KMS-11 (cell line): ENCODE measurements at regions not wholly inside any gene's neighbourhood (a gene's known extent, or its start where the extent isn't known, plus 50 kb on each side); places are given as distances from the start of the nearest gene placed in this dataset.

ENCODE experiments used
- H2AFZ ChIP-seq: fragments of 200-600 bp; sonication (generic); 2 replicates; pipeline ENCODE4 v1.6.1; 2016; ENCODE audit warnings: antibody characterized with exemption, mixed run types, low read depth
- H3K27ac ChIP-seq: fragments of 200-600 bp; sonication (generic); 2 replicates; pipeline ENCODE4 v1.6.1; 2016; ENCODE audit warnings: mild to moderate bottlenecking, mixed run types
- H3K27me3 ChIP-seq: fragments of 200-600 bp; sonication (generic); 2 replicates; pipeline ENCODE4 v1.6.1; 2017; ENCODE audit warnings: mild to moderate bottlenecking, low read depth, mixed run types, moderate library complexity; ENCODE audit not compliant: insufficient read depth
- H3K36me3 ChIP-seq: fragments of 200-600 bp; sonication (generic); 2 replicates; pipeline ENCODE4 v1.6.1; 2017; ENCODE audit warnings: mild to moderate bottlenecking, mixed run types; ENCODE audit not compliant: insufficient read depth
- H3K4me1 ChIP-seq: fragments of 200-600 bp; sonication (generic); 2 replicates; pipeline ENCODE4 v1.6.1; 2016; ENCODE audit warnings: mild to moderate bottlenecking, low read depth, mixed run types; ENCODE audit not compliant: poor library complexity, severe bottlenecking
- H3K4me2 ChIP-seq: fragments of 200-600 bp; sonication (generic); 2 replicates; pipeline ENCODE4 v1.7.0; 2016; ENCODE audit warnings: mild to moderate bottlenecking, mixed run types
- H3K4me3 ChIP-seq: fragments of 200-600 bp; sonication (generic); IDR thresholded peaks from 2 replicates; pipeline ENCODE4 v1.6.1; 2017; ENCODE audit warnings: low read depth, low read length, mixed read lengths; ENCODE audit not compliant: insufficient read depth
- H3K79me2 ChIP-seq: fragments of 200-600 bp; sonication (generic); 2 replicates; pipeline ENCODE4 v1.6.1; 2016; ENCODE audit warnings: low read depth, mixed run types; ENCODE audit not compliant: insufficient read depth
- H3K9ac ChIP-seq: fragments of 200-600 bp; sonication (generic); 2 replicates; pipeline ENCODE4 v1.6.1; 2016; ENCODE audit warnings: mild to moderate bottlenecking, mixed run types
- H4K20me1 ChIP-seq: fragments of 200-600 bp; sonication (generic); 2 replicates; pipeline ENCODE4 v1.6.1; 2016; ENCODE audit warnings: mild to moderate bottlenecking, mixed run types; ENCODE audit not compliant: insufficient read depth
- TF ChIP-seq, protein P1 (sequence below): fragments of 200-600 bp; sonication (generic); conservative IDR thresholded peaks from 2 replicates; pipeline ENCODE4 v1.6.1; 2017; ENCODE audit warnings: low read depth, mild to moderate bottlenecking, antibody characterized with exemption, low read length, moderate library complexity, mixed read lengths

DNA sequence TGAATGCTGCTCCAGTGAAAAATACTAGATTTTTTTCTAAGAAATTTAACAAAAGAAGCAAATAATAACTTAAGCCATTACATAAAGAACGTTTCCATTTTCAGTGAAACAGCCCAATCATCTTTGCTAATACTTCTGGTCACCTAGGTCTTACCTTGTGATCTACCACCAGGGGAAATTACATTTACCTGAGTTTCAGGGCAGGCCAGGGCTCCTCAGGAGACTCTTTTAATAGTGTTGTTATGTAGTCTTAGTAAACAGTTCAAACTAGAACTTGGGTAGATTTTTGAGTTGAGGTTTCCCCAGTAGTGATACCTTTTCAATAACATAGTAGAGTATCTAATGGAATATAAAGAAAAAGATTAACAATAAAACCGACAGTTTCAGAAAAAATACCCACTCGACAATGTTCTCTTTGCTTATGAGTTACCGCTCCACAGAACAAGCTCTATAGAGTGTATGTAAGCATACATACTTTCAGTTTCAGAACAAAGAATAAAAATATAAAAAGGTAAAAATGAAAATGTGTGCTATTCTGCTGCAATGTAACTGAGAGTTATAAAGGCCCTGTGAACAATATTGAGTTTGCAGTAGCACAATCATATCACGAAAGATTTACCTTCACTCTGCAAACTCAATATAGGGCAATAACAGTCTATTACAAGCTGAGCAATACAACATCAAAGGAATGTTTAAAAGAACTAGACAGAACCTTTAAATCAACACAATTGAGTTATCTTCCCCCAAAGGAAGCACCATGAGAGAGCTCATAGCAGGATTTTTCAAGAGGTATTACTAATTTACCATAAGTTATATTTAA lies 165.8 kb downstream of the ATOH1 start:
- Histone ChIP-seq H3K36me3 (no peaks in the 10 kb centered on the region), H3K79me2 (no peaks in the 10 kb centered on the region), H3K4me3 (no peak overlapping the region), H3K27me3 (no peaks in the 10 kb centered on the region), H3K4me1 (no peaks in the 10 kb centered on the region), H3K9ac (no peak overlapping the region), H2AFZ (no peak overlapping the region), H4K20me1 (no peaks in the 10 kb centered on the region), H3K4me2 (no peak overlapping the region), H3K27ac (no peak overlapping the region)
- TF ChIP-seq, protein P1, sequence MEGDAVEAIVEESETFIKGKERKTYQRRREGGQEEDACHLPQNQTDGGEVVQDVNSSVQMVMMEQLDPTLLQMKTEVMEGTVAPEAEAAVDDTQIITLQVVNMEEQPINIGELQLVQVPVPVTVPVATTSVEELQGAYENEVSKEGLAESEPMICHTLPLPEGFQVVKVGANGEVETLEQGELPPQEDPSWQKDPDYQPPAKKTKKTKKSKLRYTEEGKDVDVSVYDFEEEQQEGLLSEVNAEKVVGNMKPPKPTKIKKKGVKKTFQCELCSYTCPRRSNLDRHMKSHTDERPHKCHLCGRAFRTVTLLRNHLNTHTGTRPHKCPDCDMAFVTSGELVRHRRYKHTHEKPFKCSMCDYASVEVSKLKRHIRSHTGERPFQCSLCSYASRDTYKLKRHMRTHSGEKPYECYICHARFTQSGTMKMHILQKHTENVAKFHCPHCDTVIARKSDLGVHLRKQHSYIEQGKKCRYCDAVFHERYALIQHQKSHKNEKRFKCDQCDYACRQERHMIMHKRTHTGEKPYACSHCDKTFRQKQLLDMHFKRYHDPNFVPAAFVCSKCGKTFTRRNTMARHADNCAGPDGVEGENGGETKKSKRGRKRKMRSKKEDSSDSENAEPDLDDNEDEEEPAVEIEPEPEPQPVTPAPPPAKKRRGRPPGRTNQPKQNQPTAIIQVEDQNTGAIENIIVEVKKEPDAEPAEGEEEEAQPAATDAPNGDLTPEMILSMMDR: no peak

- H3K79me2 ChIP-seq: no peaks in the 10 kb centered on the region
- no peaks in the 10 kb centered on the region for H4K20me1 ChIP-seq
- TF ChIP-seq, protein P1: no peak
- no peak overlapping the region for H2AFZ ChIP-seq
- no peaks in the 10 kb centered on the region for H3K36me3 ChIP-seq
- no peak overlapping the region for H3K9ac ChIP-seq
- H3K27ac ChIP-seq: no peak overlapping the region
- H3K27me3 ChIP-seq: no peaks in the 10 kb centered on the region
- no peaks in the 10 kb centered on the region for H3K4me1 ChIP-seq
- H3K4me2 ChIP-seq: no peak overlapping the region
- H3K4me3 ChIP-seq: no peak overlapping the region
Observed at GRCh38 chr4:93996895-93997294, 168.3 kb downstream of the ATOH1 start.

DNA sequence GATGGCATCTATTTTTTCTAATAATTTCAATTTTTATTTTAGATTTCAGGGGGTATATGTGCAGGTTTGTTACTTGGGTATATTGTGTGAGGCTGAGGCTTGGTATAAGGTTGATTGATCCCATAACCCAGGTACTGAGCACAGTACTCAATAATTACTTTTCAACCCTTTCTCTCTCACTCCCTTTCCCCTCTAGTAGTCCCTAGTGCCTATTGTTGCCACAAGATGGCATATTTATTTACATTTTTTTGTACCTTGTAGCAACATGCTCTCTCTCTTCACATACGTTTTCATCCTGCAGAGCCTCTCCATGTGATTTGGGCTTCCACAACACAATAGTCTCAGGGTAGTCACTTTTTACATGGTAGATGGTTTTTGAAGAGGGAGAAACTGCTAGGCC lies 172.0 kb downstream of the ATOH1 start:
- no peaks in the 10 kb centered on the region for H3K79me2 ChIP-seq
- no peaks in the 10 kb centered on the region for H3K4me1 ChIP-seq
- H3K36me3 ChIP-seq: no peaks in the 10 kb centered on the region
- H3K4me3 ChIP-seq: no peak overlapping the region
- H2AFZ ChIP-seq: no peak overlapping the region
- no peaks in the 10 kb centered on the region for H3K27me3 ChIP-seq
- no peaks in the 10 kb centered on the region for H4K20me1 ChIP-seq
- H3K27ac ChIP-seq: no peak overlapping the region
- H3K4me2 ChIP-seq: no peak overlapping the region
- TF ChIP-seq, protein P1: no peak
- H3K9ac ChIP-seq: no peak overlapping the region

DNA sequence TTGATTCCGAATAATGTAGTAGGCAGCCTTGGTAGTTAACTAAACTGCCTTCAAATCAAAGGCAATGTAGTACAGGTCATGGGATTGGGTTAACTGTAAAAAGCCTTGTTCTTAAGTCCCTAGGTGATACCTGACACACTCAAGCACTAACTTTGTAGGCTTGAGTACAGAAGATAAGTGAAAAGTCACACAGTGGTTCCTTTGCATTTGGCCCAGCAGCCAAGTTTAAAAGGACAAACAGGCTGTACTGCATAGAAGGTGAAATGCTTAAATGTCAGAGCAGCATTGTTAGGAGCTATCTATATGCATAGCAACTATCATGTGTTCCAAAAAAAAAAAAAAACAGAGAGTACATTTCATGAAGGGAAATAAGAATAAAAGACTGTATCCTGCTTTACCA lies 178.4 kb downstream of the ATOH1 start:
- H2AFZ ChIP-seq: no peak overlapping the region
- TF ChIP-seq, protein P1: no peak
- H3K4me3 ChIP-seq: no peak overlapping the region
- H3K36me3 ChIP-seq: no peaks in the 10 kb centered on the region
- H3K27ac ChIP-seq: no peak overlapping the region
- no peaks in the 10 kb centered on the region for H3K4me1 ChIP-seq
- H3K4me2 ChIP-seq: no peak overlapping the region
- H3K9ac ChIP-seq: no peak overlapping the region
- H3K79me2 ChIP-seq: no peaks in the 10 kb centered on the region
- no peaks in the 10 kb centered on the region for H4K20me1 ChIP-seq
- no peaks in the 10 kb centered on the region for H3K27me3 ChIP-seq
